CD4-positive, alpha-beta memory T cell (primary cell): ENCODE measurements at regions not wholly inside any gene's neighbourhood (a gene's known extent, or its start where the extent isn't known, plus 50 kb on each side); places are given as distances from the start of the nearest gene placed in this dataset.
A peak's percentile ranks its signal among the peaks of the same experiment; 100 is the strongest.

Source experiments
- CTCF ChIA-PET: fragments of 350-600 bp; sonication (Branson Sonifier 250); formaldehyde crosslinking; loops from one replicate; lab custom pipeline; 2021; ENCODE audit warnings: inconsistent platforms; ENCODE audit not compliant: partially characterized antibody; lab: Charles Lee
- POLR2A ChIA-PET: fragments of 350-600 bp; sonication (Branson Sonifier 250); formaldehyde crosslinking; loops from one replicate; lab custom pipeline; 2021; ENCODE audit not compliant: partially characterized antibody; lab: Charles Lee
- DNase-seq, 5 donors: peaks; one replicate each; pipeline versions ENCODE4 v3.0.0 to v3.0.0-alpha.2; 2020 to 2022; ENCODE audit warnings: mixed read lengths in 1 of 5
- H3K27ac ChIP-seq: one replicate; pipeline ENCODE4 v1.7.0; 2013; ENCODE audit warnings: low read depth, low read length
- H3K27me3 ChIP-seq: 2 replicates; pipeline ENCODE4 v1.7.0; 2013; ENCODE audit warnings: mild to moderate bottlenecking, low read length, moderate library complexity; ENCODE audit not compliant: insufficient read depth
- H3K36me3 ChIP-seq: 2 replicates; pipeline ENCODE4 v1.7.0; 2013; ENCODE audit warnings: mild to moderate bottlenecking, low read length, moderate library complexity; ENCODE audit not compliant: insufficient read depth
- H3K4me1 ChIP-seq: 2 replicates; pipeline ENCODE4 v1.7.0; 2013; ENCODE audit warnings: mild to moderate bottlenecking, low read length, moderate library complexity; ENCODE audit not compliant: insufficient read depth
- H3K4me3 ChIP-seq, 2 donors: one replicate each; pipeline ENCODE4 v1.7.0; 2013; ENCODE audit warnings: low read length in 2 of 2, mild to moderate bottlenecking in 1 of 2
- H3K9me3 ChIP-seq, 2 donors: one replicate each; pipeline ENCODE4 v1.7.0; 2013; ENCODE audit warnings: low read length in 2 of 2, control low read depth in 1 of 2; ENCODE audit not compliant: control insufficient read depth in 1 of 2
- H3K27ac Mint-ChIP-seq, 7 donors: one replicate each; pipeline ENCODE4 v1.8.0; 2020 to 2021; ENCODE audit warnings: mixed read lengths in 7 of 7, mild to moderate bottlenecking in 6 of 7, inconsistent platforms in 3 of 7, moderate library complexity in 3 of 7
- H3K27me3 Mint-ChIP-seq, 2 donors: one replicate each; pipeline ENCODE4 v1.8.0; 2020 to 2021; ENCODE audit warnings: mixed read lengths in 2 of 2
- H3K36me3 Mint-ChIP-seq, 2 donors: one replicate each; pipeline ENCODE4 v1.8.0; 2020 to 2021; ENCODE audit warnings: mixed read lengths in 2 of 2, inconsistent platforms in 1 of 2, mild to moderate bottlenecking in 1 of 2
- H3K4me1 Mint-ChIP-seq, 4 donors: one replicate each; pipeline ENCODE4 v1.8.0; 2020 to 2021; ENCODE audit warnings: mixed read lengths in 4 of 4, mild to moderate bottlenecking in 1 of 4
- H3K4me3 Mint-ChIP-seq, 8 donors: one replicate each; pipeline ENCODE4 v1.8.0; 2020 to 2021; ENCODE audit warnings: mixed read lengths in 8 of 8, mild to moderate bottlenecking in 7 of 8, moderate library complexity in 6 of 8, inconsistent platforms in 3 of 8
- H3K9me3 Mint-ChIP-seq, 8 donors: one replicate each; pipeline ENCODE4 v1.8.0; 2020 to 2021; ENCODE audit warnings: mixed read lengths in 8 of 8, mild to moderate bottlenecking in 5 of 8, inconsistent platforms in 3 of 8, moderate library complexity in 1 of 8
- intact Hi-C: fragments of 100-400 bp; cut with micrococcal nuclease; formaldehyde crosslinking; loops from one replicate; pipeline ENCODE4 v1.15.1; 2023

DNA sequence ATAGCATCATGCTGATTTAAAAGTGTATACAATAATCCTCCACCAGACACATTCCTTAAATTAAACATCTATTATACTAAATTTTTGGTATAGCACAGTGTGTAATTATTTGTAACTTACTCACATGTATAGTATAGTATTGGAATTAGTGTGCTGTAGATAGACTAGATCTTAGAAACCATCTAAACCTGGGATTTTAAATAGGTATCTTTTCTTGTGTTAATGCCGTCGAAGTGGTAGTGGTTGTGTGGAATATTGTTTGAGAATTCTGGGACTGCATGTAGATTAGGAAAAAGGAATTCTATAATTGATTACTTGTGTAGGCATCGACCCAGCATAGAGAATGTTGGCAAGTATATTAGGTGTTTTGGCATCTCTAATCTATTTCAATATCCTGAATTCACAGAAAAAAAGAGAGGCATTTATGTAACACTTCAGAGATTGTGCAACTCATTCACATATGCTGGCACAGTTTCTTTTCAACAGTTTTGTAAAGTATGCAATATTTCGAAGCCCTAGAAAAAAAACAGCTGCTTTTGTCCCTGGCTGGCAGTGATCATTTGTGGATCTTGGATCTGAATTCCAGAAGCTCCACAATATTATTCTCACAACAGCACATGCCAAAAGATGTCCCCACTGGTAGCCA, 145.5 kb upstream of the AGR3 start:
- Mint-ChIP-seq H3K4me3 (no peak overlapping the region), H3K4me1 (peaks cover 16 to 64% (median 21%) of the 10 kb centered on the region in 4 donors), H3K27me3 (no peaks in the 10 kb centered on the region), H3K9me3 (no peaks in the 10 kb centered on the region), H3K36me3 (no peaks in the 10 kb centered on the region), H3K27ac (peak overlapping the region in 3 of 7 donors; percentile 58 to 66 (median 65))
- POLR2A ChIA-PET: interaction anchor here (1.3 kb wide), 1 partner anchor 271 kb away, joined by 3 read pairs; the partner anchor contains the start of gene AHR
- Histone ChIP-seq H3K4me1 (peaks cover 35% of the 10 kb centered on the region), H3K27ac (no peak overlapping the region), H3K36me3 (no peaks in the 10 kb centered on the region), H3K27me3 (no peaks in the 10 kb centered on the region), H3K9me3 (no peaks in the 10 kb centered on the region), H3K4me3 (no peak overlapping the region)
- intact Hi-C loops: no loop called here
- DNase-seq: no peak
- CTCF ChIA-PET: no interaction called here

DNA sequence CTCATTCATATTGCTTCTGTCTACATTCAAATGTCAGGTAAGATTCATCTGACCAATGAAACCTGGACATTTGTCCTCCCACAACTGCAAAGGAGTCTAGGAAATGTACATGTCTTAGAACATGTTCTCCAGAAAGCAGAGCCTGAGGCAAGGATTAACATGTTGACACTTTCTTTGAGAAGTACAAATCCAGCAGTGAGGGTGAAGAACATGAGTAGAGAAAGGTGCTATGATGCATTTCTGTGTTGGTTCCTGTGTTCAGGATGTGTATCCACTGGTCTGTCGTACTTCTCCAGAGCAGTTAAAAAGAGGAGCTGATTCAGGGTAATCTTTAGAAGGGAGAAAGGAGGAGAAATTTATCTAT, 146.0 kb upstream of the AGR3 start:
- Mint-ChIP-seq H3K9me3 (no peaks in the 10 kb centered on the region), H3K36me3 (no peaks in the 10 kb centered on the region), H3K27me3 (no peaks in the 10 kb centered on the region), H3K27ac (peak overlapping the region in 3 of 7 donors; percentile 58 to 66 (median 65)), H3K4me3 (no peak overlapping the region), H3K4me1 (peaks cover 12 to 59% (median 16%) of the 10 kb centered on the region in 4 donors)
- Histone ChIP-seq H3K36me3 (no peaks in the 10 kb centered on the region), H3K4me3 (no peak overlapping the region), H3K4me1 (peaks cover 30% of the 10 kb centered on the region), H3K27me3 (no peaks in the 10 kb centered on the region), H3K27ac (no peak overlapping the region), H3K9me3 (no peaks in the 10 kb centered on the region)
- no peak for DNase-seq
- ChIA-PET POLR2A (interaction anchor here (1.3 kb wide), 1 partner anchor 271 kb away, joined by 3 read pairs; the partner anchor contains the start of gene AHR), CTCF (interaction anchor here (1.2 to 1.9 kb wide), 2 partner anchors 10 to 16 kb away, joined by 3 to 7 read pairs; no protein-coding TSS in a partner anchor)
- intact Hi-C loops: loop anchor here (2.0 kb wide), 1 partner anchor 17 kb away; no protein-coding TSS in a partner anchor

DNA sequence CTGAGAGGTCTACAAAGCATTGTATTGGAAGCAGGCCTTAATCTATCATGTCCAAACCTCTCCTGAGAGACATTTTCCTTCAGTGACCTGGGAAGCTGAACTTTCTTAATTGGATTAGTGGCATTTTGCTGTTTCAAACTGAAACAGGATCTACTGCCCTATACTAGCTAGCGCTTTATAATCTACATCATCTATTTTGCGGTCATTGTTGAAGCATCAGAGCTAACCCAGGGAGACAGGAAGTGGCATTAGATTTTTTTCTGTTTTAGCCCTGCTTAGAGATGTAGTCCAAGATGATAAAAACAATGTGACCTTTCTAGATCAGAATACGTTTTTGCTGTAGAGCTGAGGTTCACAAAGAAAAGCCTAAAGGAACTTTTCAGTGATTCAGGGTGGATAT, 147.4 kb upstream of the AGR3 start:
- Histone ChIP-seq H3K4me1 (peaks cover 20% of the 10 kb centered on the region), H3K4me3 (no peak overlapping the region), H3K36me3 (no peaks in the 10 kb centered on the region), H3K27me3 (no peaks in the 10 kb centered on the region), H3K9me3 (no peaks in the 10 kb centered on the region), H3K27ac (no peak overlapping the region)
- H3K27ac Mint-ChIP-seq: peak overlapping the region in 3 of 7 donors; percentile 8 to 89 (median 36)
- H3K4me1 Mint-ChIP-seq: peaks cover 7 to 52% (median 12%) of the 10 kb centered on the region in 4 donors
- DNase-seq: peak; percentile 38 to 68 (median 48)
- no peaks in the 10 kb centered on the region for H3K36me3 Mint-ChIP-seq
- intact Hi-C loops: loop anchor here (2.0 kb wide), 1 partner anchor 18 kb away; no protein-coding TSS in a partner anchor
- ChIA-PET CTCF (interaction anchor here (0.8 to 1.9 kb wide), 6 partner anchors 9 to 270 kb away, joined by 3 to 7 read pairs (median 3); partner anchors contain the start of gene AHR), POLR2A (interaction anchor here (1.0 to 1.8 kb wide), 2 partner anchors 110 to 270 kb away, joined by 6 to 7 read pairs; partner anchors contain the start of gene AHR)
- peak overlapping the region in 3 of 8 donors; percentile 0 to 17 (median 7) for H3K4me3 Mint-ChIP-seq
- no peaks in the 10 kb centered on the region for H3K27me3 Mint-ChIP-seq
- no peaks in the 10 kb centered on the region for H3K9me3 Mint-ChIP-seq

DNA sequence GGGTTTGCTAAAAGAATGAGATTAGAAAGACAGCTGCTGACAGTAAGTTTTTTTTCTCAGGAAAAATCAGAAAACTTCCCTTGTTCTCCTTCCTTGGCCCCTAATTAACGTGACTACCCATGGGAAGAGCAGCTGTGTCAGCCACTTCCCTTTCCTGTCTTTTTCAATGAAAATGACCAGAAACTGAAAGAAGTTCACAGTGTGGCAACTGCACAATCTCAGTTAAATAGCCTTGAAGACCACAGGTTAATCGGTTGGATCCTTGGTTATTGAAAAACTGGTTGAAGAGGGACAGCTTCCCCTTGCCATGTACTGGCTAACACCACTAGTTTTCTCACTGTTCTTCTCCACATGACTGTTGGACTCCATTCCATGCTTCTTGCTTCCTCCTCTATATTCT, 148.8 kb upstream of the AGR3 start:
- Mint-ChIP-seq H3K4me3 (peak overlapping the region in 1 of 8 donors; percentile 24), H3K9me3 (no peaks in the 10 kb centered on the region), H3K4me1 (peaks cover 7 to 52% (median 12%) of the 10 kb centered on the region in 4 donors), H3K27me3 (no peaks in the 10 kb centered on the region), H3K36me3 (no peaks in the 10 kb centered on the region), H3K27ac (peak overlapping the region in 4 of 7 donors; percentile 27 to 81 (median 55))
- Histone ChIP-seq H3K27me3 (no peaks in the 10 kb centered on the region), H3K4me3 (no peak overlapping the region), H3K27ac (no peak overlapping the region), H3K4me1 (peaks cover 20% of the 10 kb centered on the region), H3K36me3 (no peaks in the 10 kb centered on the region), H3K9me3 (no peaks in the 10 kb centered on the region)
- intact Hi-C loops: no loop called here
- no peak for DNase-seq
- POLR2A ChIA-PET: no interaction called here
- CTCF ChIA-PET: no interaction called here

DNA sequence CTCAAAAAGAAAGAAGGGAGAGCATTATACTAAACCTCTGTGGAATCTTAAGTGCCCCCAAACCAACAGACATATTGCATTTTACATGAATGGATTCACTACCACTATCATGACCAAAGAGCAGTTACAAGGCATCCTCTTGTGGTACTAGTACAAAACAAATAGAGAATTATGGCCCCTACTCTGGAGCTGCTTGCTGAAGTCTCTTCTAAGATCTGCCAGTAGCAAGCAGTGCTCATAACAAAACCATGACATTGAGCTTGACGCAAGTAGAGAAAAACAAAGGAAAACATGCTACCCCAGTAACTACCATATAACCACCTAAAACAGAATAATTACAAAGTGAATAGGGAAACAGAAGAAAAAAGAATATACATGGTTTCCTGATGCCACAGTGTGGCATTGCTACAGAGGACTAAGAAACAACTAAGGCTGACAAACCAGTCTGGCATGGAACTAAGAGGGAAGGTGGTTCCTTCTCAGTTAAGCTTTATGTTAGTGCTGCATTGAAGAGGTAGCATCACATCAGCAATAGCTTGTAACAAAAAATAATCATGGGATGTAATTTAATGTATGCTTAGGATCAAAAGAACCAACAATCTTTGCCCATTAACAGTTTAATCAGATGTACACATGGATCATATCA, 150.2 kb upstream of the AGR3 start:
- Histone ChIP-seq H3K4me3 (no peak overlapping the region), H3K4me1 (peaks cover 20% of the 10 kb centered on the region), H3K27me3 (no peaks in the 10 kb centered on the region), H3K9me3 (no peaks in the 10 kb centered on the region), H3K36me3 (no peaks in the 10 kb centered on the region), H3K27ac (no peak overlapping the region)
- Mint-ChIP-seq H3K27ac (peak overlapping the region in 2 of 7 donors; percentile 3 to 67), H3K27me3 (no peaks in the 10 kb centered on the region), H3K4me3 (no peak overlapping the region), H3K4me1 (peaks cover 5 to 44% (median 10%) of the 10 kb centered on the region in 4 donors), H3K36me3 (no peaks in the 10 kb centered on the region), H3K9me3 (no peaks in the 10 kb centered on the region)
- DNase-seq: no peak
- CTCF ChIA-PET: interaction anchor here (0.8 to 1.2 kb wide), 2 partner anchors 12 to 267 kb away, joined by 3 to 4 read pairs; no protein-coding TSS in a partner anchor
- intact Hi-C loops: no loop called here
- POLR2A ChIA-PET: interaction anchor here (0.7 to 1.5 kb wide), 3 partner anchors 9 to 267 kb away, joined by 3 to 4 read pairs (median 4); partner anchors contain the start of gene AHR

DNA sequence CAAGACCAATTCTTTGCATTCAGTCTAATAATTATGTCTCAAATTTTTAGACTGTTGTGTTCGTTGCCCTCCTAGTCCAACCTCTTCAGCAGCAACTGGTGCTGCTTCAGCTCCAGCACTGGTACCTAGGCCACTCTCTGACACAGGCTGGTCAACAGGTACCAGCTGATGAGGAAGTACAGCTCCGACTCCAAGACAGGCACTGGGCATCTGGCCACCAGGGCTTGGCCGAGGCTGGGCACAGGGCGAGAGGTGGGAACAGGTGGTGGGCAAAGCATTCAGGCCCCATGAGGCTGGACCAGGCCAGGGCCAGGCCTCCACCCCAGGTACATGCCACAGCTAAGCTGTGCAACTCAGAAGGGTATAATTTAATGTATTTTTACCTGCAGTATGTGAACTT, 151.5 kb upstream of the AGR3 start:
- POLR2A ChIA-PET: interaction anchor here (1.5 kb wide), 1 partner anchor 23 kb away, joined by 4 read pairs; no protein-coding TSS in a partner anchor
- no peak overlapping the region for H3K4me3 ChIP-seq
- intact Hi-C loops: no loop called here

DNA sequence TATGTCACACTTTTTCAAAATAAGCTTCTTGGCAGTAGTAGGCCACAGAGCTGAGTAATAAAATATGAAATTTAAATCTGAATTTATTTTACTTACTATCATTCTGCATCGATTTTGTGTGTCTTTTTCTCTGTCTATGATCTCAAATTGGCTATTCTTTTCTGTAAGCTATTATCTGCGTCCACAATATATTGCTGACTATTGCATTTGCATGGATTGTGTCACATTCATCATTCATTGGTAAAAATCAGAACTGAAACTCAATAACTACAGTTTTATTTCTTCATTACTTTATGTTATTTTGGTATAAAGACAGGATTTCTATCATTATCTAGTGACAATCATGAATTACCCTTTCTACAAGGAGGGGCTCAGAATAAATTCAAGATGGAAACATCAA, 154.8 kb upstream of the AGR3 start:
- Histone ChIP-seq H3K9me3 (no peaks in the 10 kb centered on the region), H3K27ac (no peak overlapping the region), H3K36me3 (no peaks in the 10 kb centered on the region), H3K4me1 (peaks cover 10% of the 10 kb centered on the region), H3K27me3 (no peaks in the 10 kb centered on the region), H3K4me3 (no peak overlapping the region)
- POLR2A ChIA-PET: no interaction called here
- Mint-ChIP-seq H3K27ac (no peak overlapping the region), H3K4me1 (peaks cover 4 to 30% (median 7%) of the 10 kb centered on the region in 4 donors), H3K27me3 (peaks cover 0 to 2% of the 10 kb centered on the region in 2 donors), H3K4me3 (no peak overlapping the region), H3K36me3 (no peaks in the 10 kb centered on the region), H3K9me3 (peaks cover 0 to 2% (median 0%) of the 10 kb centered on the region in 8 donors)
- intact Hi-C loops: no loop called here
- no peak for DNase-seq
- CTCF ChIA-PET: interaction anchor here (1.0 to 1.6 kb wide), 2 partner anchors 8 to 17 kb away, joined by 3 read pairs; no protein-coding TSS in a partner anchor

More for the DNA sequence above, 151.5 kb upstream of the AGR3 start:
- Histone ChIP-seq H3K27me3 (no peaks in the 10 kb centered on the region), H3K27ac (no peak overlapping the region), H3K4me1 (peaks cover 20% of the 10 kb centered on the region), H3K9me3 (no peaks in the 10 kb centered on the region), H3K36me3 (no peaks in the 10 kb centered on the region)
- Mint-ChIP-seq H3K36me3 (no peaks in the 10 kb centered on the region), H3K9me3 (no peaks in the 10 kb centered on the region), H3K4me1 (peaks cover 5 to 38% (median 10%) of the 10 kb centered on the region in 4 donors), H3K27ac (no peak overlapping the region), H3K4me3 (no peak overlapping the region), H3K27me3 (peaks cover 0 to 2% of the 10 kb centered on the region in 2 donors)
- DNase-seq: no peak
- CTCF ChIA-PET: no interaction called here
